Tongue (tissue), 1 donor: ENCODE measurements at regions not wholly inside any gene's neighbourhood (a gene's known extent, or its start where the extent isn't known, plus 50 kb on each side); places are given as distances from the start of the nearest gene placed in this dataset.
"Not testable (repeated sequence)": the region's sequence is repeated elsewhere in the genome, so short reads cannot be mapped to it uniquely, and the experiment has no call there.

Experiments
- DNase-seq: peaks from one replicate; pipeline ENCODE4 v3.0.0-alpha.2; 2015

GRCh38 chr16:48003206-48003907 lies 152.4 kb downstream of the ABCC12 start:
- DNase-seq: no peak

GRCh38 chr16:48001324-48001895 lies 154.4 kb downstream of the ABCC12 start:
- DNase-seq: no peak

DNA sequence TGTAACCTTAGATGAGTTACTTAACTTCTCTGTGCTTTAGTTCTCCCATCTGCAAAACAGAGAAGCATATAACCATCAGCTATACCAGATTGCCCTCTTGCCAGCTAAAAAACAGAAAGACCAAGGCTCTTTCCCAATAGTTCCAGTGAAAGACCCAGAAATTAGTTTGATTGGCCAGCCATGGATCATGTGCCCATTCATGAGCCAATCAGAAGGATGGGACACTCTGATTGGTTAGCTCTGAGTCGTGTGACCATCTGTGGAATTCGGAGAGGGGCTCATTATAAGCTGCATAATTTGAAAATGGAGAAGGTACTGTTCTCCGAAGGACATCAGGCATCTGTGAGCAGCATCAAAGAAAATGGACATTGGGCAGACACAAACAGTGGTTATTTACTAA lies 155.2 kb downstream of the ABCC12 start:
- DNase-seq: no peak

- DNase-seq: no peak
These were observed 156.2 kb downstream of the ABCC12 start for GRCh38 chr16:47999595-47999994.

DNA sequence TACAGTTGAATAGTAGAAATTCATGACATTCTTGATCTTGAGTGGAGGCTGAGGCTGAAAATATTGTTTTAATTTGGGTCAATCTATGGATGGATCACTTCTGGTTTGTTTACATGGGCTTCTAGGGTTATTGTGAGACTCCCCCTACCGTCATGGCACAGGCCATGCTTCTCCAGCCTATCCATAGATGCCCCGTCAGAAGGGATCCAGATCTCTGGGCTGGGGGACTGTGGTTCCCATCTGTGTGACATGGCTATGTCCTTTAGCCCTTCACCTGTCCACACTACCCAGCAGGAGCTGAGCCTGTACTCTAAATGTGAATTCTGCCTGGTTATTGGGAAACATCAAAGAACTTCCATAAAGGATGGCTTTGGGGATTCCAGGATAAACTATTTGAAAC lies 160.4 kb downstream of the ABCC12 start:
- DNase-seq: no peak

DNA sequence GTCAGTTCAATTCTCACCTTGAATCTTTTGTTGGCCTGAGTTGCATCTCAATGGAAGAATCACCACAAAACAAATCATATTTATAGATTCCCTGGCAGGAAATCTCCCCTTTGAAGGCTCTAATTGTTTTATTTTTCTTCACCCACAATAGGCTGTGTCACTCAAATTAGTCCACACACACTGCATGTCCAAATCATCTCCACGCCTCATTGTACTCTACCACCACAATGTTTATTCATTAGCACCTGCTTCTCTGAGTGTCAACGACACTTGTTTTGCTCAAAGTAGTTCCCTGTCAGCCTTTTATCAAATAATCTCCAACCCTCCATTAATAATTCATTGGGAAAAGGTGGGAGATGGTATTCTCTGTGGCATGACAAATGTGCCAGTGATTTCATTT lies 164.3 kb downstream of the ABCC12 start:
- DNase-seq: no peak

GRCh38 chr16:47990676-47991075 lies 165.1 kb downstream of the ABCC12 start:
- no peak for DNase-seq

GRCh38 chr16:47987136-47987535 lies 168.7 kb downstream of the ABCC12 start:
- DNase-seq: no peak

- DNase-seq: no peak
These were observed 169.8 kb downstream of the ABCC12 start for GRCh38 chr16:47986031-47986430.

DNA sequence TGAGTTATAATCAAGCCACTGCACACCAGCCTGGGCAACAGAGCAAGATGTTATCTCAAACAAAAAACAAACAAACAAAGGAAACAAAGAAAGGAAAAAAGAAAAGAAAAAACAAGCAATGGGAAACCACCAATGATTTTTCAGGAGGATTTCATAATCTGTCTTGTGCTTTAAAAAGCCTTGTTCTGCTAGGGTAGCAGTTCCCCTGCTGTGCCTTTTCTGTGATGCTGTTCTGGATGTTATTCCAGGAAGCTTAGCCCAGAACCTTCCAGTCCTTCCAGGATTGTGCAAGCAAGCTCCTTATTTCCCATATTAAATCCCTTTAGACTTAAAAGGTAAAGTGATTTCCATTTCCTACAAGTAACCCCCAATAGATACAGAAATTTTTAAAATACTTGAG lies 171.1 kb downstream of the ABCC12 start:
- DNase-seq: no peak

- DNase-seq: no peak
These were observed 171.7 kb downstream of the ABCC12 start for GRCh38 chr16:47983999-47984580.

DNA sequence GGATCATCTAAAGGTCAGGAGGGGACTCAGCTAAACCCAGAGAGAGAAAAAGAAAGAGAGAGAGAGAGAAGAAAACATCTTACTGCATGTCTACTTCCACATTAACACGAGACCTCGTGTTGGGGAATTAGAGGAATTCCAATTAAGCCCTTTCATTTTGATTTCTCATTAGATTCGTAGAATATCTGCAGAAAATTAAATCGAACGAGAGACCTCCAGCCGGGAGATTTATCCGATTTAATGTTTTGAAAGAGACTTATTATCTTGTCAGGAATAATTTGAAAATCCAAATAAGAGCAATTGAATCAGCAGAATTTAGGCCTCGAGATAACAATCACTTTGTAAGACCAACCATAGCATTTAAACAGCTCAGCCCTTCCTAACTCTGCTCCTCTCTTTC lies 175.6 kb downstream of the ABCC12 start:
- no peak for DNase-seq

GRCh38 chr16:47979616-47980182 lies 176.1 kb downstream of the ABCC12 start:
- no peak for DNase-seq

GRCh38 chr16:47979164-47979520 lies 176.7 kb downstream of the ABCC12 start:
- DNase-seq: no peak

DNA sequence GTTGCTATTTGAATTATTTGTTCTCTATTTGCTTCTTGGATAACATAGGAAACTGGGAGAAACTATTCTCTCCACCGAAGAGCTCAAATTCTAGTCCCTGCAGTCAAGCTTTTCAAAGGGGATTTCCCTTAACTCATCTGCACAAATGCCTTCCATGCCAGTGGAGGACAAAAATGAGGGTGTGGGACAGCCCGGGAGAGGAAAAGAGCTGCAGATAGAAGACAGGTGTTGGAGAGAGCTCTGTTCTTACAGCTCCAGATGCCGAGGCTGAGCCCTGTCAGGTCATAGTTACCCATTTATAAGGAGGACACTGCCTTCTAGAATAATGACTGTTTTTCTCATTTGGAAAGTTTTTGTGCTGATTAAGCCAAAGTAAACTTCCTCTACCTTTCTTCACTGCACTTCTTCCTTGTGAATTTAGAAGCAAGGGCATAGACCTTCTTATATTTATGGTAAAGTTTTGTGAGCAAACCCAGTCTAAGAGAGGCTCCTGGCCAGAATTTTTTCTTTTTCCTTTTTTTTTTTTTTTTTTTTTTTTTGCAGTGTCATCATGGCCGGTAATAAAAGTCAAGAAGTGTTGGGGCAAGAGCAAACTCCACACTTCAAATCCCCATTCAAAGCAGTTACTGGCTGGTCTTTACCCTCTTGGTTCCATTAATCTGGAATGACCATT lies 177.2 kb downstream of the ABCC12 start:
- no peak for DNase-seq

GRCh38 chr16:47977802-47978201 lies 178.0 kb downstream of the ABCC12 start:
- no peak for DNase-seq

DNA sequence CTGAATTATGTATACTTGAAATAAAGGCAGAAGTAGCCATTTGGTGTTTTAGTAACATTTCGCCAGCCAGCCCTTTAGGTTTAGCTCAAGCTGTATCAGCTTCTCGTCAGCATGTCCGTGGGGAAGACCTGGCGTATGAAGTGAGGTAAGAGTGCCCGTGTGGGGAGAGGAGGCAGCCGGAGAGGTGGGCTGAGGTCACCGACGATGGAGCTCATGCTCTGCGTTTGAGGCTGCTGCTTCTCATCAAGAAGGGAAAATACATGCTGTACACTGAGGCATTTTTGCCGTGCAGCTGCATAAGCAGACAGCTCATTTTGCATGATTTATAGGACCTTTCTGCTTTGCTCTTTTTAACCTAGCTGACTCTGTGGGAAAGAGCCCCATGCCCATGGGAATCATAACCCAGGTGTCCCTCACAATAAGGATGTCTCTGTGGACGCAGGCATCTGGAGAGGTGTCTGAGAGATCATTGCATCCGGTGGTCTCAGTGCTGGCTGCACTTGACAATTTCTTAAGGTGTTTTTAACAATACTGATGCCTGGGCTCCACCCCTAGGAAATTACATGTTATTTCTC lies 179.1 kb downstream of the ABCC12 start:
- DNase-seq: no peak

GRCh38 chr16:47974971-47975370 lies 180.8 kb downstream of the ABCC12 start:
- DNase-seq: not testable (repeated sequence)

- DNase-seq: no peak
These were observed 182.2 kb downstream of the ABCC12 start for GRCh38 chr16:47973552-47973951.

DNA sequence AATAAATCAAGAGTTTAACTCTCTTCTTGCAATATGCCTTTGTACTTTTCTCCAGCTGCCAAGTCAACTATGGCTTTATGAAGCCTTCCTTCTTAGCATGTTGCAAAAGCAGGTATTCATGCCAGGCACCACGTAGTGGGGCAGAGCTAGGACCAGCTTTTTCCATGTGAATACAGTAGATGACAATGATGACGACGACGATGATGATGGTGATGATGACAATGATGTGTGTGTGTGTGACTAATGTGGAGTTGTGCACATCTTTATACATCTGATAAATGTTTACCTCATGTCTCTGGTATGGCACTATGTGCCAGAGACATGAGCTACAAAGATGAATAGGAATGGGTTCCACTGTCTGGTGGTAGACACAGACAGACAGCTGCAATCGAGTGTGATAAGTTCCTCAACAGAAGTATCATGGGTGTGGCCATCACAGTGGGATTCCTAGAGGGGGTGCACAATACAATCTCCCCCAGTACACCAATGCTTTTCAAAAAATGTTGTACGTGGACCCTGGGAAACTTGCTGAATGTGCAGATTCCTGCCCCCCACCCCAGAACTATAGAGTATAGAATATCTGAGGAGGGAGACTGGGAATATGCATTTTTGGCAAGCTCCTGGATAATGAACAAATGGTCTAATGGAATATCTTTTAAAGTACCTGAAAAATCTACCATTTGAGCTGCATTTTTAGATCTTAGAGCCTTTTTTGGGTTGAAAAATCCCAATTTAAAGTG lies 183.4 kb downstream of the ABCC12 start:
- no peak for DNase-seq

DNA sequence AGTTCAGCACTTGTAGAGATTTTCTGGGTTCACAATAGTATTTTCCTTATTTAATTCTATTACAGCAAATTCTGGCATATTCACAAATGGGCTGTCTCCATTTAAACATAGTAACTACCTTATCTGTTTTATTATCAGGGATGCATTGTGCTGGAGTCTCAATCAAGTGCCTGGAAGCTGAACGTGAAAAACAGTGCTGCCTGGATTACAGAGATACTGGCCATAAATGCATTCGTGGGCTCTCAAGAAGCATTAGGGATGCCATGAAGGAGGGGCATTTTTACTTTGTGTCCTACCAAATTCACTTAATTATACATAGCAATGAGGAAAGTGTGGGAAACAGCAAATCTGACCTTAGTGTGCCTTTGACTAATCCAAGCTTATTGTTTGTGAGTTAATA lies 184.6 kb downstream of the ABCC12 start:
- no peak for DNase-seq

DNA sequence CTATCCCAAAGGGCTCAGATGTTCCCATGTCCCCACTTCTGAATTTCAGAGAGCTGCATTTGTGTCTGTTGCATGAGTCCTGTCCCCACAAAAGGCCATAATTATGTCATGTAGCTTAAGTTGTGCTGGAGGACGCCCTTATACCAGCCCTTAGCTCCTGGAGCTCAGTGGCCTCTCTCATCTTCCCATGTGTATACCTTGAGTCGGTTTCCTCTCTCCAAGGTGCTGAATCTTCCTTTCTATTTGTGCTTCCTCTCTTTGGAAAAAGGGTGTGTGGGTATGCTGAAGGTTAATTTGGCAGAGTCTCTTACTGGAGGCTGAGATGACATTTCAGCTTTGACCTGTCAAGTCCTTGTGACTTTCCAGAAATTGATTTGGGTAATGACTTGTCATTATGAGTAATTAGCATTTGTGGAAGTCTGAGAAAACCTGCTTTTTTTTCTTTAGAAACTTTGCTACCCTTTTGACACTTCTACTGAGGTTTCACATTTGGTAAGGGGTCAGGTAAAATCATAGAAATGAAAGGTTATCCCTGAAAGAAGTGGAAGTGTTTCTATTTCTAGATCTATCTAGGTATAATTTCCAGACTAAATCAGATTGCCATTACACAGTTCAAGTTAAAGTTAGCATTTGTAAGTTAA lies 185.4 kb downstream of the ABCC12 start:
- peak; percentile 56 for DNase-seq
